GM23248 (cell line): ENCODE measurements at regions not wholly inside any gene's neighbourhood (a gene's known extent, or its start where the extent isn't known, plus 50 kb on each side); places are given as distances from the start of the nearest gene placed in this dataset.

Experiments used
- EZH2 ChIP-seq: fragments of 200-600 bp; sonication (generic); IDR thresholded peaks from 2 replicates; pipeline ENCODE4 v1.6.1; 2018; ENCODE audit warnings: antibody characterized with exemption, mild to moderate bottlenecking; ENCODE audit not compliant: insufficient read depth, poor library complexity, severe bottlenecking
- EZH2phosphoT487 ChIP-seq: fragments of 200-600 bp; sonication (generic); IDR thresholded peaks from 2 replicates; pipeline ENCODE4 v1.6.1; 2018; ENCODE audit warnings: antibody characterized with exemption, moderate library complexity, mild to moderate bottlenecking, low read depth; ENCODE audit not compliant: insufficient read depth

- TF ChIP-seq EZH2phosphoT487 (no peak), EZH2 (no peak)
Measured at GRCh38 chr10:47060993-47061500, 149.8 kb downstream of the PTPN20 start.
